PC-9 (cell line): ENCODE measurements at regions not wholly inside any gene's neighbourhood (a gene's known extent, or its start where the extent isn't known, plus 50 kb on each side); places are given as distances from the start of the nearest gene placed in this dataset.

ENCODE experiments used
- CTCF ChIP-seq: fragments of 200-600 bp; sonication (generic); conservative IDR thresholded peaks from 2 replicates; pipeline ENCODE4 v1.6.1; 2017; ENCODE audit warnings: mixed run types, antibody characterized with exemption, mild to moderate bottlenecking, moderate library complexity
- EZH2 ChIP-seq: fragments of 200-600 bp; sonication (generic); IDR thresholded peaks from 2 replicates; pipeline ENCODE4 v1.8.0; 2017; ENCODE audit warnings: antibody characterized with exemption, low read depth

- TF ChIP-seq CTCF, result no peak
- TF ChIP-seq EZH2, result no peak
Measured at GRCh38 chr3:104429727-104430126, 937.0 kb upstream of the ALCAM start.
